ENCODE measurements at regions not wholly inside any gene's neighbourhood (a gene's known extent, or its start where the extent isn't known, plus 50 kb on each side); places are given as distances from the start of the nearest gene placed in this dataset.

DNA sequence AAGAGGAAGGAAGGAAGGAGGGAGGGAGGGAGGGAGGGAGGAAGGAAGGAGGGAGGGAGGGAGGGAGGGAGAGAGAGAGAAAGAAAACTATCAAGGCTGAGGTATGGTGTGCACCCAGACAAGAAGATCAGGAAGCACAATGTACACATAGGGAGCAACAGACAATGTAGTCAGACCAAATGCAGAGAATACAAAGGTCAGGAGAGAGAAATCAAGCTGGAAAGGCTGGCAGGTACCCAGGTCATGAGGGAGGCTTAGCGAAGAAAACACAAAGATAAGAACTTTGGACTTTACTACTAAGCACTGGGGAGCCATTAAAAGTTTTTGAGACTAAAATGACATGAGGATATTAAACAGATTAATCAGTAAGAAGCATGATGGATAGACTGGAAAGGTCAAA lies 176.0 kb upstream of the TMCO5A start:
- H3K9me3 ChIP-seq, result no peaks in the 10 kb centered on the region
- H4K20me1 ChIP-seq, result no peaks in the 10 kb centered on the region
- 0 out of 2 replicates have a peak, but pooled peaks cover 6% of the 10 kb centered on the region for H3K4me1 ChIP-seq
- no peaks in the 10 kb centered on the region for H3K36me3 ChIP-seq
- H3K27ac ChIP-seq, result no peak overlapping the region
- no peak overlapping the region for H3K9ac ChIP-seq
- TF ChIP-seq Cebpa-rat (IDR thresholded peaks at IDR 0.05), result no peak
- no peak overlapping the region for H3K4me3 ChIP-seq
- H3K4me2 ChIP-seq, result no peak overlapping the region
- H3K27me3 ChIP-seq, result no peaks in the 10 kb centered on the region

DNA sequence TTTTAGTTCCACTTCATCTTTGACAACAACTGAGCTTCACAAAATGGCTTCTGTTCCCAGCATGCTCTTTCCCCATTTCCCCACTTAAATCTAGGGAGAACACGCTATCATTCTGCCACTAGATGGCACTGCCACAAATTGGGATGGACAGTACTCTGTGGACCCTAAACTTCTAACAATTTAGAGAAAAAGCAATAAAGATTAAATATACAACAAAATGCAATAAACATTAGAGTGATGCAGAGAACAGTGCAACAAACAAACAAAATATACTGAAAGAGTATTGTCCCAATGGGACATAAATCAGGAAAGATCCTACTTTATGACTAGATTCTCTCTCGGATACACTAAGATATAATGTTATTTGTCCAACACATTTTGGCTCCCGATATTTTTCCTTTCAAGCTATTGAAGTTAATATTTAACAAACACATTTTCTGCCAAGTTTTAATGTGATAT lies 169.7 kb upstream of the TMCO5A start:
- H3K27ac ChIP-seq, result no peak overlapping the region
- H3K27me3 ChIP-seq, result no peaks in the 10 kb centered on the region
- H3K4me3 ChIP-seq, result no peak overlapping the region
- H3K4me2 ChIP-seq, result no peak overlapping the region
- H4K20me1 ChIP-seq, result no peaks in the 10 kb centered on the region
- H3K36me3 ChIP-seq, result no peaks in the 10 kb centered on the region
- no peak for TF ChIP-seq Cebpa-rat (IDR thresholded peaks at IDR 0.05)
- H3K4me1 ChIP-seq, result peaks cover 20% of the 10 kb centered on the region
- H3K9me3 ChIP-seq, result no peaks in the 10 kb centered on the region
- H3K9ac ChIP-seq, result no peak overlapping the region

DNA sequence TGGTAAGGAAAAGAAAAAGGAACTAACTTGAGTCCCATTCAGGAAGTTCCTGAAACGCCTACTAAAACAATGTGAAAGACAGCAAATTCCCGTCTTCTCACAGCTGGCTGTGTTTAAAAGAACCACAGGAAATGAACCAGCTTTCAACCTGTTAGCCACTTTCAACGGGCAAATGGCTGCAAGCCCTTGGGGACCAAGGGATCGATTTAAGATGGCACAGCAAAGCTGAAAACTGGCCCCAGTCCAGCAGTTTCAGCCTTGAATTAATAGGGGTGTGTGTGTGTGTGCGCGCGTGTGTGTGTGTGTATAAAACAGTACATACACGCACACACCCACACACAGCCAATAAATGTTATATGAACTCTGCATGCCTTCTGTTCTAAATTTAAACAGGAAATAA lies 168.7 kb upstream of the TMCO5A start:
- H4K20me1 ChIP-seq, result no peaks in the 10 kb centered on the region
- peaks cover 18% of the 10 kb centered on the region for H3K4me1 ChIP-seq
- H3K9ac ChIP-seq, result no peak overlapping the region
- no peak for TF ChIP-seq Cebpa-rat (IDR thresholded peaks at IDR 0.05)
- no peak overlapping the region; the same call in 1 of the 2 replicates for H3K4me3 ChIP-seq
- no peaks in the 10 kb centered on the region for H3K9me3 ChIP-seq
- peak overlapping the region; percentile 71 for H3K4me2 ChIP-seq
- no peaks in the 10 kb centered on the region for H3K36me3 ChIP-seq
- H3K27ac ChIP-seq, result peak overlapping the region; percentile 63
- H3K27me3 ChIP-seq, result no peaks in the 10 kb centered on the region

DNA sequence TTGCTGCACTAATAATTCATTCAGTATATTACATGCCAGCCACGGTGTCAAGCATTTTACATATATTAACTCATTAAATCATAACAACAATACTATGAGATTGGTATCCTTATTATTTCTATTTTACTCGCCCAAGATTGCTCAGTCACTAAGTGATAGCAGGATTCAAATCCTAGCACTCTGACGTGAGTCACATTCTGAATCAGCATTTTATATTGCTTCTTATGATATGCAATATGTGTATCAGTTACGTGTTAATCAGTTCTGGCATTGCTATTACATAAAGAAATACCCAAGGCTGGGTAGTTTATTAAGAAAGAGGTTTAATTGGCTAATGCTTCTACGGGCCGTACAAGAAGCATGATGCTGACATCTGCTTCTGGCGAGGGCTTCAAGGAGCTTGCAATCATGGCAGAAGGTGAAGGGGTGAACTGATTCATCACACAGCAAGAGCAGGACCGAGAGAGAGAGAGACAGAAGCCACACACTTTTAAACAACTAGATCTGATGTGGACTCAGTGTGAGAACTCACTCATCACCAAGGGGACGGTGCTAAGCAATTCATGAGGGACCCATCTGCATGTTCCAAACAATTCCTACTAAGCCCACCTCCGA lies 166.5 kb upstream of the TMCO5A start:
- Histone ChIP-seq H4K20me1 (no peaks in the 10 kb centered on the region), H3K27me3 (no peaks in the 10 kb centered on the region), H3K4me2 (no peak overlapping the region), H3K9ac (no peak overlapping the region), H3K9me3 (no peaks in the 10 kb centered on the region), H3K4me3 (no peak overlapping the region), H3K4me1 (peaks cover 18% of the 10 kb centered on the region), H3K36me3 (no peaks in the 10 kb centered on the region), H3K27ac (no peak overlapping the region)
- no peak for TF ChIP-seq Cebpa-rat (IDR thresholded peaks at IDR 0.05)

DNA sequence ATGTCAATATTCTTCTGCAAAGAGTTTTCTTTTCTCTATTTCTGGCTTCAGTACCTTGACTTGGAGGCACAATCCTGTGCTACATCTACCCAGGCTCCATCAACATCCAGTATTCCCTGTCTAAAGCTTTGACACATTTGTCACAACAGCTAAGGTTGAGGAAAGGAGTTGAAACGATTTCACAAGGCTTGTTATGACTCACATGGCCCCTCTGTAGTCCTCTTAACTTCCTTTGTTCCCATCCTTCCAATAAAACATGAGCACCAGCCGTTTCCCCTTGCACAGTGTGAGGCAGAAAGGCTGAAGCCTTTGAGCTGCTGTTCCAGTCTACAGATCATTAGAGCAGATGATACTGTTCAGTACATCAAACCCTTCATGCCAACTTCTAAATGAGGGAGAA lies 163.0 kb upstream of the TMCO5A start:
- Histone ChIP-seq H3K36me3 (no peaks in the 10 kb centered on the region), H3K4me2 (no peak overlapping the region), H3K27ac (no peak overlapping the region), H3K9me3 (no peaks in the 10 kb centered on the region), H4K20me1 (no peaks in the 10 kb centered on the region), H3K4me3 (no peak overlapping the region), H3K9ac (no peak overlapping the region), H3K4me1 (peaks cover 4% of the 10 kb centered on the region), H3K27me3 (no peaks in the 10 kb centered on the region)
- no peak for TF ChIP-seq Cebpa-rat (IDR thresholded peaks at IDR 0.05)

DNA sequence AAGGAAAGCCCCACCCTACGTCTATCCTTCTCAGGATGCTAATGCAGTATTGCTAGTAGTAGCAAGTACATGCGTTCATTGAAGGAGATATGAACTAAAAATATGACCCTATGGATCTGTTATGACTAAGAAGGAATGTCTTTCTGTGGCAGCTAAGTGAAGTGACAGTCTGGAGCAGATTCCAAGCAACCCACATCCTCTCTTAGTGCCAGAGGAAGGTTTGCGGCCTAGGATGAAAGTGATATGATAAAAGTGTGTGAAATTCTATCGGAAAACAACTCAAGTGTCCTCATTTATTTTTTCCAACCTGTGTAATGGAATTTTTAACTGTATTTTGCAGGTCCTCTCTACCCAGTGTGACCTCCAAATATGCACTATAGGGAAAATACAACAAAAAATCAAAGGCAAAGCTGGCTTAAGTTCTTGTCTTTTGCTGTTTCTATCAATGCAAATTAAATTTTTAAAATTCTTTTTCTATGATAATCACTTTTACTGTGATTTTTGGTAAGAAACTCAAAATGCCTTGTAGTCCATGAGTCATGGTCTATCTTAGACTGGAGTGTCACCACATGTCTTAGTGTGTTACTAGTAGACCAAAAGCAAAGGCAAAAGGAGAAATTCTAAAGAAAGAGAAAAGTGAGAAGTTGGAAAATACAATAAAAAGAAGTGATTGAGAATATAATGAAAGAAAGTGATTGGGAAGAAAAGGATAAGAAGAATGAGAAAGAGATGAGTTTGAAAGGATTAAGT lies 161.2 kb upstream of the TMCO5A start:
- no peak overlapping the region for H3K27ac ChIP-seq

DNA sequence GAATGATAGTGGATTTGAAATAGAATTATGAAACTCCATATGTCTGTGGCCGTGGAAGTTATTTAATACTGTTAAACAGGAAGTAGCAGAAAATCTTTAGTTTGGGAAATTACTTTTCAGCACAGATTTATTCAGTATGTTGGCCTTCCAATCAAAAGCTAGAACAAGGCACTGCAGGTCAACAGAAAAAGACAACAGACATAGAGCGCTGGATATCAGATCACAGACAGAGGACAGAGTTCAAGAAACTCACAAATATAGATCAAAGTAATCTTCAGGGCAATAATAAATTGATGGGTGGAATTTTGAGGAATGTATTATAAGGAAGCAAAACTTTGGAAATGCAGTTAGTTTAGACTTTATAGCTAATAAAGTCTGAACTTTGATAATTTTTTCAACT lies 159.5 kb upstream of the TMCO5A start:
- H3K27ac ChIP-seq, result no peak overlapping the region
- H3K9ac ChIP-seq, result no peak overlapping the region
- H4K20me1 ChIP-seq, result no peaks in the 10 kb centered on the region
- H3K4me2 ChIP-seq, result no peak overlapping the region
- no peak for TF ChIP-seq Cebpa-rat (IDR thresholded peaks at IDR 0.05)
- H3K9me3 ChIP-seq, result no peaks in the 10 kb centered on the region
- H3K27me3 ChIP-seq, result no peaks in the 10 kb centered on the region
- no peaks in the 10 kb centered on the region for H3K4me1 ChIP-seq
- no peaks in the 10 kb centered on the region for H3K36me3 ChIP-seq
- no peak overlapping the region for H3K4me3 ChIP-seq

More for the DNA sequence above, 161.2 kb upstream of the TMCO5A start:
- Histone ChIP-seq H3K4me2 (no peak overlapping the region), H3K36me3 (no peaks in the 10 kb centered on the region), H3K4me3 (no peak overlapping the region), H3K9me3 (no peaks in the 10 kb centered on the region), H3K4me1 (no peaks in the 10 kb centered on the region), H3K27me3 (no peaks in the 10 kb centered on the region), H4K20me1 (no peaks in the 10 kb centered on the region), H3K9ac (no peak overlapping the region)
- no peak for TF ChIP-seq Cebpa-rat (IDR thresholded peaks at IDR 0.05)

DNA sequence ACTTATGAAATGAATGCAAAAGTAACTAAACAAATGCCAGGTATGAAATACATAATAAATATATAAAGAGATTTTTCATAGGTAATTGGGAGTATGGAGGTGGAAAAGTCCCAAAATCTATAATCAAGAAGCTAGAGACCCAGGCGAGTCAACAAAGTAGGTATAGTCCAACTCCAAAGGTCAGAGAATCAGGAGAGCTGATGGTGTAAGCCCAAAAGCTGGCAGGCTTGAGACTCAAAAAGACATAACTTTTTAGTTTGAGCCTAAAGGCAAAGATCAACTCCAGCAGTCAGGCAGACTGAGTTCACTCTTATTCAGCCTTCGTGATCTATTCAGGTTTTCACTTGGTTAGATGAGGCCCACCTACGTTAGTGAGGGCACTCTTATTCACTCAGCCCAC lies 157.4 kb upstream of the TMCO5A start:
- no peaks in the 10 kb centered on the region for H3K9me3 ChIP-seq
- H3K27ac ChIP-seq, result no peak overlapping the region
- no peaks in the 10 kb centered on the region for H4K20me1 ChIP-seq
- H3K27me3 ChIP-seq, result no peaks in the 10 kb centered on the region
- H3K9ac ChIP-seq, result no peak overlapping the region
- TF ChIP-seq Cebpa-rat (IDR thresholded peaks at IDR 0.05), result no peak
- no peak overlapping the region for H3K4me3 ChIP-seq
- no peaks in the 10 kb centered on the region for H3K36me3 ChIP-seq
- no peaks in the 10 kb centered on the region for H3K4me1 ChIP-seq
- H3K4me2 ChIP-seq, result no peak overlapping the region

DNA sequence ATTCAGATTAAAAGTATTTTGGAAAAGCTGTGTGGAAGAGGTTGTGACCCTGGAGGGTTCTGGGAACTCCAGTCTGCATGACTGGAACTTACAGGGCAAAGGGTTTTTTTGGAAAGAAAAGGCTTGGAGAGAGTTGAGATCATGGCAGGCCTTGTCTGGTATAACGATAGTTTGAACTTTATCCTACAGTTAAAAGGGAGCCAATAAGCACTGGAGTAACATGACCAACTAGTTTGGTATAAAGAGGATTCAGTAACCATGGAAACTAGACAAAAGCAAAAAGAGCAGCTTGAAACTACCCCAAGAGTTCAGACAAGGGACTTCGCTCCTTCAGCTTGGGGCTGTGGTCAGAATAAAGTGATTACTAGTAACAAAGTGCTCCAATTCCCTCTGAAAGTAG lies 151.2 kb upstream of the TMCO5A start:
- H3K4me3 ChIP-seq, result no peak overlapping the region
- H3K4me2 ChIP-seq, result no peak overlapping the region
- H3K4me1 ChIP-seq, result no peaks in the 10 kb centered on the region
- no peaks in the 10 kb centered on the region for H3K36me3 ChIP-seq
- TF ChIP-seq Cebpa-rat (IDR thresholded peaks at IDR 0.05), result no peak
- H3K9me3 ChIP-seq, result no peaks in the 10 kb centered on the region
- H3K27ac ChIP-seq, result no peak overlapping the region
- H4K20me1 ChIP-seq, result no peaks in the 10 kb centered on the region
- no peak overlapping the region for H3K9ac ChIP-seq
- H3K27me3 ChIP-seq, result no peaks in the 10 kb centered on the region

DNA sequence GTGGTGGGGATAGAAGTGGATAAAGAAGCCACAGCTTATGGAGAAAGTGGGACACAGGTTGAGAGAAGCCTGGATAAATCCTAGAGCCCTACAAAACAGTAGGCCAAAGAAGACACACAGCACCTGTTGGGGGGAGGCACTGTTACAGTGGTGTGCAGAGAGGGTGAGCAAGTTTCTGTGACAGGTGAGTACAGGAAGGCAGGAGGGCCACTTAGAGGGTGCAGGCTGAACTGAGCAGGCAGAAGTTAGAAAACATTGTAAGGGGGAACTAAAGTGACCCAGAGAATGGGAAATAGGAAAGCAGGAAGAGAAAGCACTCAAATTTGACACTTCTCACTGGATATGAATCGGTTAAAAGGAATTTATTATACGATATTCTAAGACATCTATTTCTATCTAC lies 146.1 kb upstream of the TMCO5A start:
- Histone ChIP-seq H3K4me2 (no peak overlapping the region), H3K9ac (no peak overlapping the region), H3K4me3 (no peak overlapping the region), H4K20me1 (no peaks in the 10 kb centered on the region), H3K9me3 (no peaks in the 10 kb centered on the region), H3K27ac (no peak overlapping the region), H3K4me1 (peaks cover 7% of the 10 kb centered on the region), H3K36me3 (no peaks in the 10 kb centered on the region), H3K27me3 (no peaks in the 10 kb centered on the region)
- no peak for TF ChIP-seq Cebpa-rat (IDR thresholded peaks at IDR 0.05)
